HG02571 (cell line): ENCODE measurements at regions not wholly inside any gene's neighbourhood (a gene's known extent, or its start where the extent isn't known, plus 50 kb on each side); places are given as distances from the start of the nearest gene placed in this dataset.
"Not testable (repeated sequence)": the region's sequence is repeated elsewhere in the genome, so short reads cannot be mapped to it uniquely, and the experiment has no call there.

ENCODE experiments used
- ATAC-seq: cut with Tn5 transposase; IDR thresholded peaks from one replicate; pipeline ENCODE4 v1.9.1; 2021; ENCODE audit warnings: mild to moderate bottlenecking, moderate library complexity; ENCODE audit not compliant: unreplicated experiment

- no peak for ATAC-seq
Measured at GRCh38 chr6:150495126-150495525, 104.6 kb upstream of the PLEKHG1 start.

GRCh38 chr6:150496629-150497028 lies 103.1 kb upstream of the PLEKHG1 start:
- no peak for ATAC-seq

GRCh38 chr6:150499882-150500312 lies 99.8 kb upstream of the PLEKHG1 start:
- no peak for ATAC-seq

- not testable (repeated sequence) for ATAC-seq
Measured at GRCh38 chr6:150500568-150500967, 99.1 kb upstream of the PLEKHG1 start.

GRCh38 chr6:150503041-150503440 lies 96.6 kb upstream of the PLEKHG1 start:
- no peak for ATAC-seq

GRCh38 chr6:150503586-150504339 lies 95.9 kb upstream of the PLEKHG1 start:
- ATAC-seq: no peak

- not testable (repeated sequence) for ATAC-seq
Measured at GRCh38 chr6:150507361-150507760, 92.3 kb upstream of the PLEKHG1 start.

- no peak for ATAC-seq
Measured at GRCh38 chr6:150510576-150510975, 89.1 kb upstream of the PLEKHG1 start.

GRCh38 chr6:150511313-150511712 lies 88.4 kb upstream of the PLEKHG1 start:
- ATAC-seq: no peak

GRCh38 chr6:150514806-150515380 lies 84.8 kb upstream of the PLEKHG1 start:
- no peak for ATAC-seq

GRCh38 chr6:150516199-150516598 lies 83.5 kb upstream of the PLEKHG1 start:
- no peak for ATAC-seq

- no peak for ATAC-seq
Measured at GRCh38 chr6:150517175-150517574, 82.5 kb upstream of the PLEKHG1 start.

GRCh38 chr6:150521482-150521881 lies 78.2 kb upstream of the PLEKHG1 start:
- ATAC-seq: no peak

- ATAC-seq: not testable (repeated sequence)
Measured at GRCh38 chr6:150523216-150523615, 76.5 kb upstream of the PLEKHG1 start.

GRCh38 chr6:150525300-150525699 lies 74.4 kb upstream of the PLEKHG1 start:
- ATAC-seq: no peak

GRCh38 chr6:150527100-150527499 lies 72.6 kb upstream of the PLEKHG1 start:
- no peak for ATAC-seq

GRCh38 chr6:150528648-150529285 lies 70.9 kb upstream of the PLEKHG1 start:
- ATAC-seq: no peak

- no peak for ATAC-seq
Measured at GRCh38 chr6:150529646-150530045, 70.0 kb upstream of the PLEKHG1 start.

GRCh38 chr6:150531957-150532356 lies 67.7 kb upstream of the PLEKHG1 start:
- no peak for ATAC-seq

- no peak for ATAC-seq
Measured at GRCh38 chr6:150534553-150534952, 65.1 kb upstream of the PLEKHG1 start.

- ATAC-seq: no peak
Measured at GRCh38 chr6:150535151-150535804, 64.4 kb upstream of the PLEKHG1 start.

- no peak for ATAC-seq
Measured at GRCh38 chr6:150535818-150536220, 63.9 kb upstream of the PLEKHG1 start.
